ENCODE measurements at regions not wholly inside any gene's neighbourhood (a gene's known extent, or its start where the extent isn't known, plus 50 kb on each side); places are given as distances from the start of the nearest gene placed in this dataset.

DNA sequence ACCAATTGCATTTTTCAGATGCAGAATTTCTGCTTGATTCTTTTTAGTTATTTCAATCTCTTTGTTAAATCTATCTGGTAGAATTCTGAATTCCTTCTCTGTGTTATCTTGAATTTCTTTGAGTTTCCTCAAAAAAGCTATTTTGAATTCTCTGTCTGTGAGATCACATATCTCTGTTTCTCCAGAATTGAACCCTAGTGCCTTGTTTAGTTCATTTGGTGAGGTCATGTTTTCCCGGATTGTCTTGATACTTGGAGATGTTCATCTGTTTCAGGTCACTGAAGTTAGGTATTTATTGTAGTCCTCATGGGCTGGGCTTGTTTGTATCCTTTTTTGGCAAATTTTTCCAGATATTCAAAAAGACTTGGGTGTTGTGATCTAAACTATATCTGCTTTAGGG lies 202.9 kb upstream of the SERP2 start:
- CTCF ChIA-PET = no interaction called here
- Histone ChIP-seq H3K4me3 (ENCODE audit: low read depth, low read length) (no peak overlapping the region), H3K36me3 (ENCODE audit: control insufficient read depth in 2 of 2, insufficient read depth in 1 of 2, low read length in 2 of 2) (no peaks in the 10 kb centered on the region), H3K9me3 (ENCODE audit: control insufficient read depth, insufficient read depth, low read depth, low read length) (no peaks in the 10 kb centered on the region), H3K4me1 (ENCODE audit: control insufficient read depth, insufficient read depth, low read length) (no peaks in the 10 kb centered on the region), H3K27ac (ENCODE audit: extremely low read depth, low read depth, low read length) (no peak overlapping the region)
- TF ChIP-seq SETDB1 (IDR thresholded peaks at IDR 0.05; ENCODE audit: insufficient read length, low read length) (no peak), ZNF426 (tag by site-specific recombination; IDR thresholded peaks at IDR 0.05) (no peak), ZNF660 (tag by site-specific recombination; IDR thresholded peaks at IDR 0.05) (no peak), ZNF747 (tag by site-specific recombination; IDR thresholded peaks at IDR 0.05) (no peak), ZNF837 (tag by site-specific recombination; IDR thresholded peaks at IDR 0.05) (no peak), ZNF37A (tag by site-specific recombination; IDR thresholded peaks at IDR 0.05) (no peak), ZNF416 (tag by site-specific recombination; IDR thresholded peaks at IDR 0.05) (no peak), ZSCAN16 (tag by site-specific recombination; IDR thresholded peaks at IDR 0.05) (no peak), ZNF24 (tag by site-specific recombination; IDR thresholded peaks at IDR 0.05) (no peak), ZNF366 (tag by site-specific recombination; conservative IDR thresholded peaks at IDR 0.05) (no peak), BCL11A (tag by site-specific recombination; IDR thresholded peaks at IDR 0.05; ENCODE audit: low read depth) (no peak), ZNF670 (tag by site-specific recombination; IDR thresholded peaks at IDR 0.05; ENCODE audit: low read depth) (no peak), ZNF404 (tag by site-specific recombination; IDR thresholded peaks at IDR 0.05) (no peak), SP2 (tag by site-specific recombination; IDR thresholded peaks at IDR 0.05) (no peak), RBAK (tag by site-specific recombination; IDR thresholded peaks at IDR 0.05) (no peak), GLIS2 (tag by site-specific recombination; IDR thresholded peaks at IDR 0.05) (no peak)
- TF ChIP-seq, protein P1, sequence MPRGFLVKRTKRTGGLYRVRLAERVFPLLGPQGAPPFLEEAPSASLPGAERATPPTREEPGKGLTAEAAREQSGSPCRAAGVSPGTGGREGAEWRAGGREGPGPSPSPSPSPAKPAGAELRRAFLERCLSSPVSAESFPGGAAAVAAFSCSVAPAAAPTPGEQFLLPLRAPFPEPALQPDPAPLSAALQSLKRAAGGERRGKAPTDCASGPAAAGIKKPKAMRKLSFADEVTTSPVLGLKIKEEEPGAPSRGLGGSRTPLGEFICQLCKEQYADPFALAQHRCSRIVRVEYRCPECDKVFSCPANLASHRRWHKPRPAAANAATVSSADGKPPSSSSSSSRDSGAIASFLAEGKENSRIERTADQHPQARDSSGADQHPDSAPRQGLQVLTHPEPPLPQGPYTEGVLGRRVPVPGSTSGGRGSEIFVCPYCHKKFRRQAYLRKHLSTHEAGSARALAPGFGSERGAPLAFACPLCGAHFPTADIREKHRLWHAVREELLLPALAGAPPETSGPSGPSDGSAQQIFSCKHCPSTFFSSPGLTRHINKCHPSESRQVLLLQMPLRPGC (tag by site-specific recombination; IDR thresholded peaks at IDR 0.05) = no peak
- POLR2A ChIA-PET = no interaction called here

DNA sequence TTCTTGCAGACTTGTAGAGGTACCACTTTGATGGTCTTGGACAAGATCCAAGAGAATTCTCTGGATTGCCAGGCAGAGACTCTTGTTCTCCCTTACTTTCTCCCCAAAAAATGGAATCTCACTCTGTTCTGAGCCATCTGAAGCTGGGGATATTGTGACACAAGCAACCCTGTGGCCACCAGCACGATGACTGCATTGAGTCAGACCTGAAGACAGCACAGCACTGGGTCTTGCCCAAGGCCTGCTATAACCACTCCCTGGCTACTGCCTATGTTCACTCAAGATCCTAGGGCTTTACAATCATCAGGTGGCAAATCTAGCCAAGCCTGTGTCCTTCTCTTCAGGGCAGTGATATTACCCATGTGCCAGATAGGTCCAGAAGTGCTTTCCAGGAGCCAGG lies 202.5 kb upstream of the SERP2 start:
- CTCF ChIA-PET = no interaction called here
- POLR2A ChIA-PET = no interaction called here
- Histone ChIP-seq H3K9me3 (ENCODE audit: control insufficient read depth, insufficient read depth, low read depth, low read length) (no peaks in the 10 kb centered on the region), H3K4me1 (ENCODE audit: control insufficient read depth, insufficient read depth, low read length) (no peaks in the 10 kb centered on the region), H3K27ac (ENCODE audit: extremely low read depth, low read depth, low read length) (no peak overlapping the region), H3K4me3 (ENCODE audit: low read depth, low read length) (no peak overlapping the region), H3K36me3 (ENCODE audit: control insufficient read depth in 2 of 2, insufficient read depth in 1 of 2, low read length in 2 of 2) (no peaks in the 10 kb centered on the region)
- no peak for TF ChIP-seq EGR2 (tag by site-specific recombination; IDR thresholded peaks at IDR 0.05; ENCODE audit: low read depth)
- no peak for TF ChIP-seq ZSCAN23 (tag by site-specific recombination; IDR thresholded peaks at IDR 0.05)
- TF ChIP-seq ZNF521 (tag by site-specific recombination; IDR thresholded peaks at IDR 0.05) = no peak
- TF ChIP-seq, protein P2, sequence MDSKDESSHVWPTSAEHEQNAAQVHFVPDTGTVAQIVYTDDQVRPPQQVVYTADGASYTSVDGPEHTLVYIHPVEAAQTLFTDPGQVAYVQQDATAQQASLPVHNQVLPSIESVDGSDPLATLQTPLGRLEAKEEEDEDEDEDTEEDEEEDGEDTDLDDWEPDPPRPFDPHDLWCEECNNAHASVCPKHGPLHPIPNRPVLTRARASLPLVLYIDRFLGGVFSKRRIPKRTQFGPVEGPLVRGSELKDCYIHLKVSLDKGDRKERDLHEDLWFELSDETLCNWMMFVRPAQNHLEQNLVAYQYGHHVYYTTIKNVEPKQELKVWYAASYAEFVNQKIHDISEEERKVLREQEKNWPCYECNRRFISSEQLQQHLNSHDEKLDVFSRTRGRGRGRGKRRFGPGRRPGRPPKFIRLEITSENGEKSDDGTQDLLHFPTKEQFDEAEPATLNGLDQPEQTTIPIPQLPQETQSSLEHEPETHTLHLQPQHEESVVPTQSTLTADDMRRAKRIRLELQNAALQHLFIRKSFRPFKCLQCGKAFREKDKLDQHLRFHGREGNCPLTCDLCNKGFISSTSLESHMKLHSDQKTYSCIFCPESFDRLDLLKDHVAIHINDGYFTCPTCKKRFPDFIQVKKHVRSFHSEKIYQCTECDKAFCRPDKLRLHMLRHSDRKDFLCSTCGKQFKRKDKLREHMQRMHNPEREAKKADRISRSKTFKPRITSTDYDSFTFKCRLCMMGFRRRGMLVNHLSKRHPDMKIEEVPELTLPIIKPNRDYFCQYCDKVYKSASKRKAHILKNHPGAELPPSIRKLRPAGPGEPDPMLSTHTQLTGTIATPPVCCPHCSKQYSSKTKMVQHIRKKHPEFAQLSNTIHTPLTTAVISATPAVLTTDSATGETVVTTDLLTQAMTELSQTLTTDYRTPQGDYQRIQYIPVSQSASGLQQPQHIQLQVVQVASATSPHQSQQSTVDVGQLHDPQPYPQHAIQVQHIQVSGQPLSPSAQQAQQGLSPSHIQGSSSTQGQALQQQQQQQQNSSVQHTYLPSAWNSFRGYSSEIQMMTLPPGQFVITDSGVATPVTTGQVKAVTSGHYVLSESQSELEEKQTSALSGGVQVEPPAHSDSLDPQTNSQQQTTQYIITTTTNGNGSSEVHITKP (tag by site-specific recombination; IDR thresholded peaks at IDR 0.05) = no peak
- no peak for TF ChIP-seq TRIM28 (IDR thresholded peaks at IDR 0.05; ENCODE audit: borderline replicate concordance, low read length)
- TF ChIP-seq, protein P3, sequence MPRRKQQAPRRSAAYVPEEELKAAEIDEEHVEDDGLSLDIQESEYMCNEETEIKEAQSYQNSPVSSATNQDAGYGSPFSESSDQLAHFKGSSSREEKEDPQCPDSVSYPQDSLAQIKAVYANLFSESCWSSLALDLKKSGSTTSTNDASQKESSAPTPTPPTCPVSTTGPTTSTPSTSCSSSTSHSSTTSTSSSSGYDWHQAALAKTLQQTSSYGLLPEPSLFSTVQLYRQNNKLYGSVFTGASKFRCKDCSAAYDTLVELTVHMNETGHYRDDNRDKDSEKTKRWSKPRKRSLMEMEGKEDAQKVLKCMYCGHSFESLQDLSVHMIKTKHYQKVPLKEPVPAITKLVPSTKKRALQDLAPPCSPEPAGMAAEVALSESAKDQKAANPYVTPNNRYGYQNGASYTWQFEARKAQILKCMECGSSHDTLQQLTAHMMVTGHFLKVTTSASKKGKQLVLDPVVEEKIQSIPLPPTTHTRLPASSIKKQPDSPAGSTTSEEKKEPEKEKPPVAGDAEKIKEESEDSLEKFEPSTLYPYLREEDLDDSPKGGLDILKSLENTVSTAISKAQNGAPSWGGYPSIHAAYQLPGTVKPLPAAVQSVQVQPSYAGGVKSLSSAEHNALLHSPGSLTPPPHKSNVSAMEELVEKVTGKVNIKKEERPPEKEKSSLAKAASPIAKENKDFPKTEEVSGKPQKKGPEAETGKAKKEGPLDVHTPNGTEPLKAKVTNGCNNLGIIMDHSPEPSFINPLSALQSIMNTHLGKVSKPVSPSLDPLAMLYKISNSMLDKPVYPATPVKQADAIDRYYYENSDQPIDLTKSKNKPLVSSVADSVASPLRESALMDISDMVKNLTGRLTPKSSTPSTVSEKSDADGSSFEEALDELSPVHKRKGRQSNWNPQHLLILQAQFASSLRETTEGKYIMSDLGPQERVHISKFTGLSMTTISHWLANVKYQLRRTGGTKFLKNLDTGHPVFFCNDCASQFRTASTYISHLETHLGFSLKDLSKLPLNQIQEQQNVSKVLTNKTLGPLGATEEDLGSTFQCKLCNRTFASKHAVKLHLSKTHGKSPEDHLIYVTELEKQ (tag by site-specific recombination; IDR thresholded peaks at IDR 0.05; ENCODE audit: borderline replicate concordance) = no peak
